Central memory CD4-positive, alpha-beta T cell (primary cell): ENCODE measurements at regions not wholly inside any gene's neighbourhood (a gene's known extent, or its start where the extent isn't known, plus 50 kb on each side); places are given as distances from the start of the nearest gene placed in this dataset.
"Not testable (repeated sequence)": the region's sequence is repeated elsewhere in the genome, so short reads cannot be mapped to it uniquely, and the experiment has no call there.

Experiments
- DNase-seq: peaks from one replicate; pipeline ENCODE4 v3.0.0; 2022

DNA sequence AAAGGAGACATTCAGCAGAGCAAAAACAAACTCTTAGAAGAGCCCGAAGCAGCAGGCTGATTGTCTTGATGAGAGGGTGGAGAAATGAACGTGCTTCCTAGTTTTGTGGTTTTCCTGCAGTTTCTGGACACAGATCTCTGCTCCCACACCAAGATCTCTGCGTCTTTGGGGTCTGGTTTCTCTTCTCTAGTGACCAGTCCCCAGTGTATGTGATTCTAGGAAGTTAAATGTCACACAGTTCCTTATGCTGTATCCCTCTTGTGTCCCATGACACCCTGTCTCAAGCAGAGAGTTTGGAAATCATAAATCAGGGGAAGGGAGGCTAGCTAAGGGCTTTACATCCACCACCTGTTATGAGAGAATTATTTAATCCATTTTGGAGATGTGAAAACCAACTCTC lies 55.4 kb upstream of the KLF14 start:
- no peak for DNase-seq

GRCh38 chr7:130791746-130792145 lies 57.7 kb upstream of the KLF14 start:
- no peak for DNase-seq

- DNase-seq = no peak
Measured at GRCh38 chr7:130793855-130794618, 60.0 kb upstream of the KLF14 start.

- DNase-seq = no peak
Measured at GRCh38 chr7:130794619-130794922, 60.6 kb upstream of the KLF14 start.

- DNase-seq = not testable (repeated sequence)
Measured at GRCh38 chr7:130796425-130796824, 62.4 kb upstream of the KLF14 start.

DNA sequence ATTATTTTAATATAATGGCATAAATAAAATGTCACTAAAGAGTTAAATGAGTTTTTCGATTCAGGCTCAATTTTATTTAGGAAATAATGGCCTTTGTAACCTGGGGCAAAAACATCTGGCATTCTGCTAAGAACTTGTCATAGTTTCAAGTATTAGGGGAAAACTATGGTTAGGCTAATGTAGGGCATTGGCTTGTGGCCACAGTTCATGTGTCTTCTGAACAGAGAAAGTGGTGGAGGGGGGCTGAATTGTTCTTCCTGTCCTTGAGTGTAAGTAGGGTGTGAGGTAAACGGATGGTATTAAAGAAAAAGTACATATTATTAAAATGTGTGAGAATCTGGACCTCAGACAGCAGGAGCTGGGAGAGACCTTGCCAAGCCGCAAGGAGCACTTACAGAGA lies 69.1 kb upstream of the KLF14 start:
- DNase-seq = no peak

DNA sequence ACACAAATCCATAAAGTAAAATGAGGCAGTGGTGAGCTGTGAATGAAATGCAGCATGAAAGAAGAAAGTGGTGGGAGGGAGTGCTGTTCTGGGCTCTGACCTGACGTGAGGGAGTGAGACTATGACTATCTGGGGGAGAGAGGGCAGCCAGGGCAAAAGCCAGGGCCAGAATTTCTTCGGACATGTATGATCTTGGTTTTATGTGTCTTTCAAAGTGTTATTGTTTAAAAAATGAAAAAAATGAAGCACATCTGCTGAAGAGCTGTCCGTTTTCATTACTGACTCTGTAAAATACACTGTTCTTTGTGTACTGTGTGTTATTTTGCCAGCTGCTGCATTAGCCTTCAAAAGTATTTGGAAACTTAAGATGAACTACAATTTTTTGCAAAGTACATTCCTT lies 70.2 kb upstream of the KLF14 start:
- DNase-seq = no peak

- not testable (repeated sequence) for DNase-seq
Measured at GRCh38 chr7:130812819-130813218, 78.8 kb upstream of the KLF14 start.

DNA sequence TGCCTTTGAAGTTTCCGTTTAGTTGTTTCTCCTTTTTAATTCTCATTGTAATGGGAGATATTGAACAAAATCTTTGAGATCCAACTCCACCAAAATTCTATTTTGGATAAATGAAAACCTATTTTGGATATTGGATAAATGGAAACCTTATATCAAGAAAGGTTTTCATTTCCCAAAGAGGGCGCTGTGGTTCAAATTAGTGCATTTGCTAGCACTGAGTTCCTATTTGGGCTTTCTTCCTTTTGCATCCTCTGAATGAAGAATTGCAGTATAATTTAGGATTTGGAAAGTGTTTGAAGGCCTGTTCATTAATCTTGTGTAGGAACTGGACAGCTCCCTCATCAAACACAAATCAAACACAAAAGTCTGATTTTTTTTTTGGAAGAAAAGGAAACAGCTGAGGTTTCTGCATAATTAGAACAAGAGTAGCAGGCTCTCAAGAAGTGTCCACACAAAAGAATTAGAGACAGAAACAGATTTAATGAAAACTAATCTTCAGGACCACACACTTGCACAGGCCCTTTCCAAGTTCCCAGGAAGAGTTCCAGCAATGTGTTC lies 80.8 kb upstream of the KLF14 start:
- no peak for DNase-seq

DNA sequence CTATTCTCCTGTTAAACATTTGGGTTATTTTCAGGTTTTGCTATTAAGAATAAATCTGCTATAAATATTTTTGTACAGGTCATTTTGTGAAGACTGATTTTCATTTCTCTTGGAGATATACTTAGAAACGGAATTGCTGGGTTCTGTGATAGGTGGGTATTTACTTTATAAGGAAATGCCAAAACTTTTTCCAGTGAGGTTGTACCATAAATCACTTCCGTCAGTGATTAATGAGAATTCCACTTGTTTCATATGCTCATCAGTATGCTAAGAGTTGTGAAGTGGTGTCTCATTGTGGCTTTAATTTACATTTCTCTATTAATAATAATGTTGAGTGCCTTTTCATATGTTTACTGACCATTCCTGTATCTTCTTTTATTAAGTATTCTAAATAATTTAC lies 84.0 kb upstream of the KLF14 start:
- no peak for DNase-seq

DNA sequence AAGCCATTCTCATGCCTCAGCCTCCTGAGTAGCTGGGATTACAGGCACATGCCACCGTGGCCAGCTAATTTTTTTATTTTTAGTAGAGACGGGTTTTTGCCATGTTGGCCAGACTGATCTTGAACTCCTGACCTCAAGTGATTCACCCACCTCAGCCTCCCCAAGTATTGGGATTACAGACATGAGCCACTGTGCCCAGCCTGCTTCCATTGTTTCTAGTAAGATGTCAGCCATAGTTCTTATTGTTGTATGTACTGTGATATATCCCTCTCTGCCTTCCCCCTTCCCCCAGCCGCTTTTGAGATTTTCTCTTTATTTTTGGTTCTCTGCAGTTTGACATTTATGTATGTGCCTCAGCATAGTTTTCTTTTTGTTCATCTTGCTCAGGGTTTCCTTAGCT lies 87.9 kb upstream of the KLF14 start:
- no peak for DNase-seq

DNA sequence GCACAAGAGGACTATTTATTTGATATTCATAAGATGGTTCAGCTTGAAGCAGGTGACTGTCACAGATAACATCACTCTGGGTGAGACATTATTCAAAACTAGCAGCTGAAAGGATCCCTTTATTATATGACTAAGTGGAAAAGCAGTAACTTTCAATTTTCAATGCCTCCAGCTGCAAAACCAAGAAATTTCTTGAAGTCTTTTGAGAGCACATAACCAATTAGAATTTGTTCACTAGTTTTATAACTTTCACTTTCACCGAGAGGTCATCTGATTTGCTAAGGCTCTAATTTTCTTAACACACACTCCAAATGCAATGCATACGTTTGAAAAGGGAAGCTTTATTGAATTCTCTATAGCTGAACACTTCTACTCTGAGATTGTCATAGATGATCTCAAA lies 88.6 kb upstream of the KLF14 start:
- no peak for DNase-seq

- DNase-seq = no peak
Measured at GRCh38 chr7:130823060-130823459, 89.1 kb upstream of the KLF14 start.

DNA sequence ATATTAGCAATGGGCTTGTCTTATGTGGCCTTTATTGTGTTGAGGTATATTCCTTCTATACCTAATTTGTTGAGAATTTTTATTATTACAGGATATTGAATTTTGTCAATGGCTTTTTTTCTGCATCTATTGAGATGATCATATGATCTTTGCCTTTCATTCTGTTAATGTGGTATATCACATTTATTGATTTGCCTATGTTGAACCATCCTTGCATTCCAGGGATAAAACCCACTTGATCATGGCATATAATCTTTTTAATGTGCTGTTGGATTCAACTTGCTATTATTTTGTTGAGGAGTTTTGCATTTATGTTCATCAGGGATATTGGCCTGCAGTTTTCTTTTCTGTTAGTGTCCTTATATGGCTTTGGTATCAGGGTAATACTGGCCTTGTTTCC lies 91.8 kb upstream of the KLF14 start:
- no peak for DNase-seq

DNA sequence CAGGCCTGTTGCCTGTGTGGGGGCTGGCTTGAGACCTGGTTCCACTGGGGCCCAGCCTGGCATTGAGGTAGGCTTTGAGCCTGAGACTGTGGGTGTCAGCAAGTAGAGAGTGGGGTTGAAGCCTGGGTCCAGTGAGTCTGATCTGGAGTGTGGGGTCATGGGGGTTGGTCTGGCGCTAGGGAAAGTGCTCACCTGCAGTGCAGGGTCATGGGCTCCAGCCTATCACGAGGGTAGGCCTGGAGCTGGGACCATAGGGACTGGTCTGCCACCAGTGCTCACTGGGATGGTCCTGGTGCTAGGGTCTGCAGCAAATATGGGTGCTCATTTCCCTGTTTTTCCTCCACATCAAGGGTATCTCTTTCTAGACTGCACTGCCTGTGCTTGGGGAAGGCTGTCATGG lies 95.4 kb upstream of the KLF14 start:
- DNase-seq = no peak

- no peak for DNase-seq
Measured at GRCh38 chr7:130831322-130831721, 97.3 kb upstream of the KLF14 start.

GRCh38 chr7:130831817-130832481 lies 97.9 kb upstream of the KLF14 start:
- peak; percentile 6 for DNase-seq

DNA sequence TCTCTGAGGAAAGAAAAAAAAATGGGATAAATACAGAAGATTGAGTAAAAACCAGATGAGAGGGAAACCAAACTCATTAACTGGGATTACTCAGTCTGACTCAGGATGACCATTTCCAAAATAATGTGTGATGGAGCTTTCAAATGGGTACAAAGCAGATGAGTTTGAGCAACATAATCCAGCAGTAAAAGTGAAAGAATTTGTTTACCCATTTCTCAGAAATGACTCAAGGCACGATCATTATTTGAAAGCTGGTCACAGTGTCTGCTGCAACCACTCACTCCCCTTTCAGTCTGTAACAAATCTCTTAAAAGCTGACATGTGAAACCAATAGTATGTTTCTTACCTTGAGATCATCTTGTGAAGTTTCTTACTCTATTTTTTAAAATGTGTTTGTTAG lies 104.7 kb upstream of the KLF14 start:
- DNase-seq = no peak

GRCh38 chr7:130840599-130840998 lies 106.6 kb upstream of the KLF14 start:
- DNase-seq = no peak

GRCh38 chr7:130841416-130841815 lies 107.4 kb upstream of the KLF14 start:
- no peak for DNase-seq

DNA sequence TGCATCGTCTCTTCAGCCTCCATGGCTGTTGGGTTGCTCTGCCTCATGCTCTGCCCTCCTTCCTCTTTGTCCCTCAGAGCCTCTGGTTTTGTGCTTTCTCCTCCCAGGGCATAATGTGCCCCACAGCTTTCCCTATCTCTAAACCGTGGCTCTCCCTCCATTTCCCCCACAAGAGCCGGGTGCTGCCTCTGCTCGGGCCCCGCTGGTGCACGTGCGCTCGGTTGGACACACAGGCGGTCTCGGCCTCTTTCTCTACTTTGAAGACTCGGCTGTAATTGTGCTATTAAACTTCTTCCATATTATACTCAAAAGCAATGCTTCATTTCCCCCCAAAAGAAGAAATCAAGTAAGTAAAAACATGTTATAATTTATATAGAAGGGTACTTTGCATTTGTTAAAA lies 109.7 kb upstream of the KLF14 start:
- DNase-seq = no peak

DNA sequence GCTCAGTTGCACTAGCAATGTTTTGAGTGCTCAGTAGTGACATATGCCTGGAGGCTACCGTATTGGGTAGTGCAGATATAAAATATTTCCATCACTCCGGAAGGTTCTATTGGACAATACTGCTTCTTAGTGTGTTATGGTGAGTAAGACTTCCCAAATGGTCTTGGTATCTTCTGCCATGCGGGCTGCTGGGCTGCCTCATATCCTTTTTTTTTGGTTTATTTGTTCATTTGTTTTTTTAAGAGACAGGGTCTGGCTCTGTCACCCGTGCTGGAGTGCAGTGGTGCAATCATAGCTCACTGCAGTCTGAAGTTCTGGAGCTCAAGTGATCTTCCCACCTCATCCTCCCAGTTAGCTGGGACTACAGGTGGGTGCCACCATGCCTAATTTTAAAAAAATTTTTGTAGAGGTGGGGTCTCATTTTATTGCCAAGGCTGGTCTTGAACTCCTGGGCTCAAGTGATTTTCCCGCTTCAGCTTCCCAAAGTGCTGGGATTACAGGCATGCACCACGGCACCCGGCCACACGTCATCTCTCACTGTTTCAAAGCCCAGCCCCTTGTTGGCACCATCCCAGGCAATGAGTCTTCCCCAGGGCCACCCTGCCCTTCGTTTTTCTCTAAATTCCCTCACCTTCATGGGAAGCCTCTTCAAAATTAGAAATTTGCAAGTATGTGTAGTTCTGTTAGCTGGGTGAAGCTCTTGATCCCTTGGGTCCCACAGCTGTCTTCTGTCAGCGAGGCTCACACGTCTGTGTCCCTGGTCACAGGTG lies 111.0 kb upstream of the KLF14 start:
- DNase-seq = no peak

DNA sequence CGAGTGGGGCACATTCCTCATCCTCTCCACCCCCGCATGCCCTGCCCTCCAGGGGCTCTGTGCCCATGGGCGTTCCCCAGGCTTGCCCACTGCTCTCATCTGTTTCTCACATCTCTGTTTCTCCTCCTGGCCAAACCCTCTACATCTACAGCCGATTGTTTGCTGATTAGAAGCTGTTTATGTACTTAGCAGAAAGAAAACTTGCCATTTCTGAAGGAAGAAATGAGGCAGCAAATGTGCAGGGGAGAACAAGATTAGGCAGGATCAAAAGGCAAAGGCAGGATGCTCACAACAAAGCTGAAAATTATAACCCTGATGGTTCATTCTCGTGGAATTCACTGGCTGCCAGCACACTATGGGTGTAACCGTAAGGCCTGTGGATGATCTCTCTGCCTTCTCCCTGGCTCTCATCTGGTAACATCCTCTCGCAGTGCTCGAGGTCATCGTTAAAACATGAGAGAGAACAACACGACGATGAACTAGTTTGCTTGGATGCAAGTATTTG lies 111.6 kb upstream of the KLF14 start:
- no peak for DNase-seq

DNA sequence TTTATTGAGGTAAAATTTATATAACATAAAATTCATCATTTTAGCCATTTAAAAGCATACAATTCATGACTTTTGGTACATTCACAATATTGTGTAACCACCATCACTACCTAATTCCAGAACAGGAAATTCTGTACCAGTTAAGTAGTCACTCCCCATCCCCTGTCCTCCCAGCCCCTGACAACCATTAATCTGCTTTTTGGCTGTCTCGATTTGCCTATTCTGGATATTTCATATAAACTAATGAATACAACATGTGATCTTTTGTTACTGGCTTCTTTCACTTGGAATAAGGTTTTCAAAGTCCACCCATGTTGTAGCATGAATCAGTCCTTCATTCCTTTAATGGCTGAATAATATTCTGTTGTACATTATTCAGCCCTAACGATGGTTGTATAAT lies 115.6 kb upstream of the KLF14 start:
- DNase-seq = no peak
